ENCODE measurements at regions not wholly inside any gene's neighbourhood (a gene's known extent, or its start where the extent isn't known, plus 50 kb on each side); places are given as distances from the start of the nearest gene placed in this dataset.

GRCh38 chr7:80588591-80588990 is 49.9 kb upstream of the CD36 start:
- no peak overlapping the region for H3K4me3 ChIP-seq (ENCODE audit: low read depth, low read length)
- TF ChIP-seq CTCF (IDR thresholded peaks at IDR 0.05; ENCODE audit: insufficient read depth, low read length, missing control alignments), result no peak
- no peak for DNase-seq (ENCODE audit: low read depth, low spot score)
- ChIA-PET CTCF (no interaction called here), POLR2A (no interaction called here)

All from AG04449 (cell line).